HG03432 (cell line): ENCODE measurements at regions not wholly inside any gene's neighbourhood (a gene's known extent, or its start where the extent isn't known, plus 50 kb on each side); places are given as distances from the start of the nearest gene placed in this dataset.
"Not testable (repeated sequence)": the region's sequence is repeated elsewhere in the genome, so short reads cannot be mapped to it uniquely, and the experiment has no call there.

ENCODE experiments used
- ATAC-seq: cut with Tn5 transposase; IDR thresholded peaks from one replicate; pipeline ENCODE4 v1.9.1; 2021; ENCODE audit warnings: mild to moderate bottlenecking, moderate library complexity; ENCODE audit not compliant: unreplicated experiment

- ATAC-seq: no peak
Measured at GRCh38 chr17:77531002-77531401, 390.2 kb downstream of the SEC14L1 start.

GRCh38 chr17:77531641-77532040, 390.9 kb downstream of the SEC14L1 start:
- ATAC-seq: no peak

GRCh38 chr17:77533697-77534096, 392.9 kb downstream of the SEC14L1 start:
- not testable (repeated sequence) for ATAC-seq

GRCh38 chr17:77534137-77534536, 393.4 kb downstream of the SEC14L1 start:
- no peak for ATAC-seq

GRCh38 chr17:77535435-77535834, 394.7 kb downstream of the SEC14L1 start:
- ATAC-seq: no peak

- ATAC-seq: no peak
Measured at GRCh38 chr17:77535892-77536291, 395.1 kb downstream of the SEC14L1 start.

- ATAC-seq: no peak
Measured at GRCh38 chr17:77537566-77537965, 396.8 kb downstream of the SEC14L1 start.

- no peak for ATAC-seq
Measured at GRCh38 chr17:77540531-77540930, 399.8 kb downstream of the SEC14L1 start.

GRCh38 chr17:77540975-77541374, 400.2 kb downstream of the SEC14L1 start:
- no peak for ATAC-seq

- no peak for ATAC-seq
Measured at GRCh38 chr17:77542011-77542410, 401.2 kb downstream of the SEC14L1 start.

GRCh38 chr17:77542551-77543490, 402.1 kb downstream of the SEC14L1 start:
- no peak for ATAC-seq

- no peak for ATAC-seq
Measured at GRCh38 chr17:77543801-77544200, 403.0 kb downstream of the SEC14L1 start.

GRCh38 chr17:77544347-77545110, 403.8 kb downstream of the SEC14L1 start:
- no peak for ATAC-seq

GRCh38 chr17:77546772-77547241, 406.0 kb downstream of the SEC14L1 start:
- no peak for ATAC-seq

- no peak for ATAC-seq
Measured at GRCh38 chr17:77548967-77549366, 408.2 kb downstream of the SEC14L1 start.

GRCh38 chr17:77549726-77550366, 408.7 kb upstream of the TNRC6C start:
- no peak for ATAC-seq

GRCh38 chr17:77553459-77554066, 404.9 kb upstream of the TNRC6C start:
- ATAC-seq: no peak

GRCh38 chr17:77555121-77555591, 403.3 kb upstream of the TNRC6C start:
- no peak for ATAC-seq

- no peak for ATAC-seq
Measured at GRCh38 chr17:77555741-77556291, 402.7 kb upstream of the TNRC6C start.

GRCh38 chr17:77556383-77557061, 402.0 kb upstream of the TNRC6C start:
- no peak for ATAC-seq
